D721Med (cell line): ENCODE measurements at regions not wholly inside any gene's neighbourhood (a gene's known extent, or its start where the extent isn't known, plus 50 kb on each side); places are given as distances from the start of the nearest gene placed in this dataset.

Source experiments
- DNase-seq: peaks from one replicate; pipeline ENCODE4 v3.0.0; 2011; ENCODE audit warnings: low spot score; ENCODE audit not compliant: insufficient read length
- FAIRE-seq: peaks from 2 replicates; lab custom pipeline; 2011; peaks lifted over from hg19 to GRCh38; lab: Jason Lieb, UNC
- TF ChIP-seq, protein P1 (sequence below): IDR thresholded peaks from 2 replicates; pipeline ENCODE4 v1.5.1; 2012; ENCODE audit warnings: mild to moderate bottlenecking, control low read depth; ENCODE audit not compliant: insufficient read depth; ENCODE audit errors: missing control alignments

DNA sequence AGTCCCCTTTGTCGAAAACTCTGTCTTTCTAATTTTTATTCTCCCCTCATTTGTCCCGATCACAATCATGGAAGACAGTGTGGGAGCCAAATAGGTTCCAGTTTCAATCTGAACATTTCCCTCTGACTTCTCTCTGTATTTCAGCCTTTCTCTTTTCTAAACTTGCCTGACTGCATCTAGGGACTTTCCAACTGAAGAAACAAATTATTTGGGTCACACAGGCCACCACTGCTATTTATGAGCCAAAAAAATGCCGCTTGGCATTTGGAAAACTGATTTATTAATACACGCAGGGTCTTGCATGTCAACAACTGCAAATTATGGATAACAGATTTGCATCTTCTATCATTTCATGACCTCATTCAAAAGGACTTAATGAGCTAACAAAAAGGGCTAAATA, 55.2 kb upstream of the ELAC2 start:
- DNase-seq (no peak), FAIRE-seq (no peak)
- TF ChIP-seq, protein P1, sequence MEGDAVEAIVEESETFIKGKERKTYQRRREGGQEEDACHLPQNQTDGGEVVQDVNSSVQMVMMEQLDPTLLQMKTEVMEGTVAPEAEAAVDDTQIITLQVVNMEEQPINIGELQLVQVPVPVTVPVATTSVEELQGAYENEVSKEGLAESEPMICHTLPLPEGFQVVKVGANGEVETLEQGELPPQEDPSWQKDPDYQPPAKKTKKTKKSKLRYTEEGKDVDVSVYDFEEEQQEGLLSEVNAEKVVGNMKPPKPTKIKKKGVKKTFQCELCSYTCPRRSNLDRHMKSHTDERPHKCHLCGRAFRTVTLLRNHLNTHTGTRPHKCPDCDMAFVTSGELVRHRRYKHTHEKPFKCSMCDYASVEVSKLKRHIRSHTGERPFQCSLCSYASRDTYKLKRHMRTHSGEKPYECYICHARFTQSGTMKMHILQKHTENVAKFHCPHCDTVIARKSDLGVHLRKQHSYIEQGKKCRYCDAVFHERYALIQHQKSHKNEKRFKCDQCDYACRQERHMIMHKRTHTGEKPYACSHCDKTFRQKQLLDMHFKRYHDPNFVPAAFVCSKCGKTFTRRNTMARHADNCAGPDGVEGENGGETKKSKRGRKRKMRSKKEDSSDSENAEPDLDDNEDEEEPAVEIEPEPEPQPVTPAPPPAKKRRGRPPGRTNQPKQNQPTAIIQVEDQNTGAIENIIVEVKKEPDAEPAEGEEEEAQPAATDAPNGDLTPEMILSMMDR: no peak

DNA sequence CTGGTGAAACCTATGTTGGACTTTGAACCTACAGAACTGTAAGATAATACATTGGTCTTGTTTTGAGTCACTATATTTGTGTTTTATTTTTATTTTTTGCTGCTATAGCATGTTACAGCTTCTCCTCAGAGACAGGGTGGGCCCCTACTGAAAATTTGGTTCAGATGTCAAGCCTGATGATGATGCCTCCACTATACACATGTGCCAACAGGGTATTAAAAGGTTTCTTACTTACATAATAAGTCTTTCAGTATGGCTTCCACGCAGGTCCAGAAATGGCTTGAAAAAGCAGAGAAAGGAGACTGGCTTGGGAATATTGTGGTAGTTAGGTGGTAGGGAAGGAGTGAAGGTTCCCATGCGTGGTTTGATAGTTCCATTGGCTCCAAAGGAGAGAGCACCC, 52.9 kb upstream of the ELAC2 start:
- FAIRE-seq (no peak), DNase-seq (no peak)
- TF ChIP-seq, protein P1: no peak

DNA sequence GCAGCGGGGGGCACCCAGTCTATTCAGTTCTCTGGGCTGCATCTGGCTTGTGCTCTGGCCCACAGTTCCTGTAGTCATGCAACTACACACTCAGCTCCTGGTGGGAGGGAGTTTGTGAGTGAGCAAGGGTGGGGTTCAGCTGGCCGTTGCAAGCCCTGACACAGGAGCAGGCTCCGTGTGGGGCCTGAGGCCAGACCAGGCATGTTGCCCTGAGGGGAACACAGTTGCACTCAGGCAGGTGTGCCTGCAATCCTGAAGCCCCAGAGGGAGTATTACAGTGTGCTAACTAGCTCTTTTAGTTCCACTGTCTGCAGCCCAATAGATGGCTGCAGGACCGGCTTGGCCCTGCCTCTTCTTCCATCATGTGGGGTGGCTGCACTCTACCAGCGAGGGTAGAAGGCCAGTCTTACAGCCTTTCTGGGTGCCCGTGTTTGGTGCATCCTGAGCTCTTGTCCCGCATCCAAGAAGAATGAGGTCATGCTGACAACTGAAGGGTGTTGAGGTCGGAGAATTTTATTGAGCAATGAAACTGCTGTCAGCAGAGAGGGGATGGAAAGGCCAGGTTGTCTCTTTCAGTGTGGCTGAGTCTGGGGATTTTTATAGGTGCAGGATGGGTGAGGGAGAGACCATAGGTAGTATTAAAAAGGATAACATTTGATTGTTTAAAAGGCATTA, 49.9 kb upstream of the ELAC2 start:
- TF ChIP-seq, protein P1: no peak
- no peak for DNase-seq
- no peak for FAIRE-seq
